ENCODE measurements at regions not wholly inside any gene's neighbourhood (a gene's known extent, or its start where the extent isn't known, plus 50 kb on each side); places are given as distances from the start of the nearest gene placed in this dataset.

- no peak for DNase-seq
Observed at GRCh38 chr7:27466703-27467102, 196.0 kb downstream of the HIBADH start.

GRCh38 chr7:27472043-27472442, 190.6 kb downstream of the HIBADH start:
- no peak for DNase-seq
